Suprapubic skin (tissue), 4 donors: ENCODE measurements at regions not wholly inside any gene's neighbourhood (a gene's known extent, or its start where the extent isn't known, plus 50 kb on each side); places are given as distances from the start of the nearest gene placed in this dataset.
"Not testable (repeated sequence)": the region's sequence is repeated elsewhere in the genome, so short reads cannot be mapped to it uniquely, and the experiment has no call there.

Source experiments
- DNase-seq, 2 donors: peaks; one replicate each; pipeline ENCODE4 v3.0.0-alpha.2; 2019; ENCODE audit warnings: low spot score in 2 of 2
- H3K27ac ChIP-seq: fragments of 200-600 bp; sonication (generic); one replicate; pipeline ENCODE4 v1.5.1; 2019
- H3K27me3 ChIP-seq: fragments of 200-600 bp; sonication (generic); one replicate; pipeline ENCODE4 v1.5.1; 2019
- H3K36me3 ChIP-seq: fragments of 200-600 bp; sonication (generic); one replicate; pipeline ENCODE4 v1.5.1; 2019
- H3K4me1 ChIP-seq: fragments of 200-600 bp; sonication (generic); one replicate; pipeline ENCODE4 v1.5.1; 2019
- H3K4me3 ChIP-seq: fragments of 200-600 bp; sonication (generic); one replicate; pipeline ENCODE4 v1.5.1; 2019; ENCODE audit warnings: mild to moderate bottlenecking
- H3K9me3 ChIP-seq: fragments of 200-600 bp; sonication (generic); one replicate; pipeline ENCODE4 v1.5.1; 2019
- EP300 ChIP-seq: sonication (generic); formaldehyde crosslinking; IDR thresholded peaks from one replicate; pipeline ENCODE4 v1.6.1; 2017; ENCODE audit warnings: antibody characterized with exemption
- POLR2A ChIP-seq, 2 donors: fragments of 450-650 bp; IDR thresholded peaks; one replicate each; pipeline ENCODE4 v1.6.1; 2017; ENCODE audit warnings: antibody characterized with exemption in 2 of 2, mild to moderate bottlenecking in 2 of 2, moderate library complexity in 2 of 2
- POLR2AphosphoS5 ChIP-seq, 3 donors: sonication (generic); formaldehyde crosslinking; IDR thresholded peaks; one replicate each; pipeline ENCODE4 v1.6.1; 2017; ENCODE audit warnings: antibody characterized with exemption in 3 of 3
- WGBS: methylation state at CpG from one replicate; pipeline ENCODE4 v1.1.5; 2018; 5-methylcytosine and 5-hydroxymethylcytosine counted together
- TF ChIP-seq, protein P1 (sequence below), 2 donors: fragments of 200-600 bp in 1 of 2; fragments of 450-650 bp in 1 of 2; sonication (generic) in 1 of 2; IDR thresholded peaks; one replicate each; pipeline ENCODE4 v1.5.1; 2016 to 2019; ENCODE audit warnings: antibody characterized with exemption in 2 of 2, mild to moderate bottlenecking in 1 of 2, moderate library complexity in 1 of 2

DNA sequence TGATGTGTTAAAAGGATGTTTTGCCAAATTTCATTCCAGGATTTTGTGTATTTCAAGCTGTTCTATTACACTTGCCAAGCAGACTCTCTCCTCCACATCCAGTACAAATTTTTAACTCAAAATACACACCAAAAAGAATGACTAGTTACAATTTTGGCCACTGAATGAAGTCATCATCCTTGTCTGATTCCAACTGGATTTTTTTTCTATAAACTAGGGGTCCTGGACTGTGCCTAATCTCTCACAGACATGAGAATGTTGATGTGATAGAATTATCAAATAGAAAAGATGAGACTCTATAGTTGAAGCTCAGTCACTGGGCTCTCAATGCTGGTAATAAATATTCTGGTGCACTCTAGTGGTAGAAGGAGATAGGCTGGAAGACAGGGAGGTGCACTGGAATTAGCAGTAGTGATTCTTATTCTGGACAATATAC lies 85.8 kb downstream of the FANCF start:
- TF ChIP-seq, protein P1, sequence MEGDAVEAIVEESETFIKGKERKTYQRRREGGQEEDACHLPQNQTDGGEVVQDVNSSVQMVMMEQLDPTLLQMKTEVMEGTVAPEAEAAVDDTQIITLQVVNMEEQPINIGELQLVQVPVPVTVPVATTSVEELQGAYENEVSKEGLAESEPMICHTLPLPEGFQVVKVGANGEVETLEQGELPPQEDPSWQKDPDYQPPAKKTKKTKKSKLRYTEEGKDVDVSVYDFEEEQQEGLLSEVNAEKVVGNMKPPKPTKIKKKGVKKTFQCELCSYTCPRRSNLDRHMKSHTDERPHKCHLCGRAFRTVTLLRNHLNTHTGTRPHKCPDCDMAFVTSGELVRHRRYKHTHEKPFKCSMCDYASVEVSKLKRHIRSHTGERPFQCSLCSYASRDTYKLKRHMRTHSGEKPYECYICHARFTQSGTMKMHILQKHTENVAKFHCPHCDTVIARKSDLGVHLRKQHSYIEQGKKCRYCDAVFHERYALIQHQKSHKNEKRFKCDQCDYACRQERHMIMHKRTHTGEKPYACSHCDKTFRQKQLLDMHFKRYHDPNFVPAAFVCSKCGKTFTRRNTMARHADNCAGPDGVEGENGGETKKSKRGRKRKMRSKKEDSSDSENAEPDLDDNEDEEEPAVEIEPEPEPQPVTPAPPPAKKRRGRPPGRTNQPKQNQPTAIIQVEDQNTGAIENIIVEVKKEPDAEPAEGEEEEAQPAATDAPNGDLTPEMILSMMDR (IDR thresholded peaks at IDR 0.05), result peak in 1 of 2 donors; percentile 44
- no peak for TF ChIP-seq POLR2A (IDR thresholded peaks at IDR 0.05)
- no peak for DNase-seq
- H3K27ac ChIP-seq, result no peak overlapping the region

DNA sequence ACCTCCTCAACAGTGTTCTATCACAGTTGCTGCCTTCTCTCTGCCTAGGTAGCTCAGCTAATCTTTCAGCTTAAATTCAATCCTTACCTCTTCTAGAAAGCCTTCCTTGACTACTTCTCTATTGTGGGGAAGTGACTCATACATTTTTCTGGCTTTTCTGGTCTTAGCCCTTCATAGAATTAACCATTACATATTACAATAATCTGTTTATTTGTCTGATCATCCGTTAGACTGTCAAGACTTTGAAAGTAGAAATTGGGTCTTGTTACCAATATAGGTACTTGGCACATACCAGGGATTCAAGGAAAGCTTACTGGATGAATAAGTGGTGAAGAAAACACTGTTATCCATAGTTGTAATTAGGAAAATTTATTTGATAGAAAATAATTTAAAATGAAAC lies 89.6 kb downstream of the FANCF start:
- WGBS, result 69% methylated on average over 1 of the region's 1 CpG
- Histone ChIP-seq H3K9me3 (no peaks in the 10 kb centered on the region), H3K27ac (no peak overlapping the region), H3K4me1 (no peaks in the 10 kb centered on the region), H3K36me3 (no peaks in the 10 kb centered on the region), H3K27me3 (no peaks in the 10 kb centered on the region), H3K4me3 (no peak overlapping the region)
- no peak for TF ChIP-seq POLR2AphosphoS5 (IDR thresholded peaks at IDR 0.05)
- no peak for TF ChIP-seq EP300
- TF ChIP-seq, protein P1 (IDR thresholded peaks at IDR 0.05), result no peak
- no peak for TF ChIP-seq POLR2A (IDR thresholded peaks at IDR 0.05)
- no peak for DNase-seq

More for the DNA sequence above, 85.8 kb downstream of the FANCF start:
- Histone ChIP-seq H3K36me3 (no peaks in the 10 kb centered on the region), H3K4me3 (no peak overlapping the region), H3K4me1 (no peaks in the 10 kb centered on the region), H3K27me3 (no peaks in the 10 kb centered on the region), H3K9me3 (no peaks in the 10 kb centered on the region)

DNA sequence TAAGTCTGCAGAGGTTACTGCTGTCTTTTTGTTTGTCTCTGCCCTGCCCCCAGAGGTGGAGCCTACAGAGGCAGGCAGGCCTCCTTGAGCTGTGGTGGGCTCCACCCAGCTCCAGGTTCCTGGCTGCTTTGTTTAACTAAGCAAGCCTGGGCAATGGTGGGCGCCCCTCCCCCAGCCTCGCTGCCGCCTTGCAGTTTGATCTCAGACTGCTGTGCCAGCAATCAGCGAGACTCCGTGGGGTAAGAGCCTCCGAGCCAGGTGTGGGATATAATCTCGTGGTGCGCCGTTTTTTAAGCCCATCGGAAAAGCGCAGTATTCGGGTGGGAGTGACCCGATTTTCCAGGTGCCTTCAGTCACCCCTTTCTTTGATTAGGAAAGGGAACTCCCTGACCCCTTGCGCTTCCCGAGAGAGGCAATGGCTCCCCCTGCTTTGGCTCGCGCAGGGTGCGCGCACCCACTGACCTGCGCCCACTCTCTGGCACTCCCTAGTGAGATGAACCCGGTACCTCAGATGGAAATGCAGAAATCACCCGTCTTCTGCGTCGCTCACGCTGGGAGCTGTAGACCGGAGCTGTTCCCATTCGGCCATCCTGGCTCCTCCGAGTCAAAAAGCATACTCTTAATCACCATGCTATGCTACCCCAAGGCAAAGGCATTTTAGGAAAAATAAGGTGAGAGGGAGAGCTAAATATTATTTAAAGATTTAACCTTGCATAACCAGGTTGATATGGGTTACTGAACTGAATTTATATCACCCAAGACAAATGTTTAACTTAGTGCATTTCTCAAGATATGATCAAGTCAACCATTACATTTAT lies 96.8 kb downstream of the FANCF start:
- H3K36me3 ChIP-seq, H3K4me1 ChIP-seq, H3K27ac ChIP-seq, H3K9me3 ChIP-seq, DNase-seq, H3K4me3 ChIP-seq, H3K27me3 ChIP-seq: not testable (repeated sequence)
- 76% methylated on average over 26 of the region's 28 CpGs for WGBS

DNA sequence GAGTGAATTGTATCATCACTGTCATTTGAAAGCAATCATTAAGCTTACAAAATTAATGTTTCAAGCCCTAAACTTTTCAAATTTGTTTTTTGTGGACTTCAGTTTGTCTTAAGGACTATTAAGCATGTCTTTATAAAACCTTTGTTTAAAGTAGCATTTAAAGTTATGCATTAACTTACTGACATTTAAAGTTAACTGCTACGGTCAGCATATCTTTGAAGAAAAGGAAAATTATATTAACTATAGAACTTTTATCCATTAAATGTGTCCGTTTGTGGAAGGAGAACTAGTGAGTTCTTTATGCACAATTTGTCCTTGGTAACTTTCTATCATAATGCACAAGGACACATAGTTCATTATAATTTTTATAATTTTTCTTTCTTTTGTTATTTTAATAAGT lies 103.4 kb downstream of the FANCF start:
- TF ChIP-seq, protein P1 (IDR thresholded peaks at IDR 0.05), result no peak
- TF ChIP-seq EP300 (no peak), POLR2AphosphoS5 (IDR thresholded peaks at IDR 0.05) (no peak), POLR2A (IDR thresholded peaks at IDR 0.05) (no peak)

DNA sequence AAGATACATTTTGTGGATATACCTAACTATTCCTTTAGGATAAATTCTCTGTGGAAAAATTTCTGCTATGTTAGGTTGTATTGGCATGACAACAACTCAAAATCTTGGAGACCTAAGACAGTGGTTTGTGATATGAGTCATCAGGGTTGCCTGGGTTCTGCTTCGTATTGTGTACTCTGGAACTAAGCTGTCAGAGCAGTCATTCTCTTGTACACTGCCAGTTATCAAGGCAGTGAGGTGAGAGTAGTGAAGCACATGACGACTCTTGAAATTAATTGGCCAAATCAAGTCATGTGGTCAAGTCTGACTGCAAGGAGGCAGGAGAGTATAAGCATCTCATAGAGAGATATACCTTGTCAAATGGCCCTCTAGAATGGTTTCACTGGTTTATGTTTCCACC lies 104.4 kb downstream of the FANCF start:
- no peak overlapping the region for H3K4me3 ChIP-seq
- 62% methylated on average over 2 of the region's 2 CpGs for WGBS
- H3K9me3 ChIP-seq, result no peaks in the 10 kb centered on the region
- H3K27me3 ChIP-seq, result no peaks in the 10 kb centered on the region
- H3K4me1 ChIP-seq, result no peaks in the 10 kb centered on the region
- H3K27ac ChIP-seq, result no peak overlapping the region
- TF ChIP-seq EP300 (no peak), POLR2AphosphoS5 (IDR thresholded peaks at IDR 0.05) (no peak)
- H3K36me3 ChIP-seq, result no peaks in the 10 kb centered on the region
- DNase-seq, result no peak

More for the DNA sequence above, 103.4 kb downstream of the FANCF start:
- no peak overlapping the region for H3K27ac ChIP-seq
- H3K9me3 ChIP-seq, result no peaks in the 10 kb centered on the region
- no peaks in the 10 kb centered on the region for H3K4me1 ChIP-seq
- DNase-seq, result no peak
- no peaks in the 10 kb centered on the region for H3K36me3 ChIP-seq
- H3K4me3 ChIP-seq, result no peak overlapping the region
- WGBS, result 86% methylated on average over 2 of the region's 2 CpGs
- no peaks in the 10 kb centered on the region for H3K27me3 ChIP-seq

DNA sequence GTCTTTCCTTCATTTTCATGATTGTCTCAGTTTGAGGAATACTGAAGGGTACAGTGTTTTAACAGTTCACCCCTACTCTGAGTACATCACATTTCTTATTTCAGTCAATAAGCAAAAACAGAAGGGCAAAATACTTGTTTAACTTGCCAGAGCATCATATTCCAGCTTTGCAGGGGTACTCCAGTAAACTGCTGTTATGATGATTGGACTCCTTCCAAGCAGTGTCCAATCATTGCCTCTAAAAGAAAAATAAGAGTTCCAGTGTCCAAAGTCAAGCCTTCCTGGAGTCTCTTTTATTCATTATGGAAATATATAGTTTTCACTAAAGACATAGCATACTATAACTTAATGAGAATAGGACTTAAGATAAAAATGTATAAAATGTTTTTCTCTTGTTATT lies 105.1 kb downstream of the FANCF start:
- H3K4me3 ChIP-seq, result no peak overlapping the region
- no peak overlapping the region for H3K27ac ChIP-seq
- no peaks in the 10 kb centered on the region for H3K9me3 ChIP-seq
- no peak for DNase-seq
- H3K36me3 ChIP-seq, result no peaks in the 10 kb centered on the region
- H3K4me1 ChIP-seq, result no peaks in the 10 kb centered on the region
- TF ChIP-seq EP300, result no peak
- no peak for TF ChIP-seq POLR2AphosphoS5 (IDR thresholded peaks at IDR 0.05)
- no peak for TF ChIP-seq POLR2A (IDR thresholded peaks at IDR 0.05)
- TF ChIP-seq, protein P1 (IDR thresholded peaks at IDR 0.05), result no peak
- H3K27me3 ChIP-seq, result no peaks in the 10 kb centered on the region

DNA sequence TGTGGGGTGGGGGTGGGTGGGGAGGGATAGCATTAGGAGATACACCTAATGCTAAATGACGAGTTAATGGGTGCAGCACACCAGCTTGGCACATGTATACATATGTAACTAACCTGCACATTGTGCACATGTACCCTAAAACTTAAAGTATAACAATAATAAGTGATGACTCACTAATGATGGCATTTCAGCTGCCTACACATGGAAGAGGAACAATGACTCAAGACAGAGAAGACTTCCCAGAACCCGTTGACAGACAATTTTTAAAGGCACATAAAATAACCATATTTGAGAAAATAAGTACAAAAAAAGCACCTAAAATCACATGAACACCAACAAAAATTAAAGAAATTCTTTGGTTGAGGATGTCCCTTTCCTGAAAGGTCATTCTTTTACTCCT lies 107.3 kb downstream of the FANCF start:
- H3K4me3 ChIP-seq, H3K9me3 ChIP-seq, H3K4me1 ChIP-seq, DNase-seq, H3K36me3 ChIP-seq, H3K27me3 ChIP-seq, H3K27ac ChIP-seq: not testable (repeated sequence)
- WGBS, result 74% methylated on average over 2 of the region's 2 CpGs
